GM23248 (cell line): ENCODE measurements at regions not wholly inside any gene's neighbourhood (a gene's known extent, or its start where the extent isn't known, plus 50 kb on each side); places are given as distances from the start of the nearest gene placed in this dataset.

Source experiments
- EZH2 ChIP-seq: fragments of 200-600 bp; sonication (generic); IDR thresholded peaks from 2 replicates; pipeline ENCODE4 v1.6.1; 2018; ENCODE audit warnings: antibody characterized with exemption, mild to moderate bottlenecking; ENCODE audit not compliant: insufficient read depth, poor library complexity, severe bottlenecking
- EZH2phosphoT487 ChIP-seq: fragments of 200-600 bp; sonication (generic); IDR thresholded peaks from 2 replicates; pipeline ENCODE4 v1.6.1; 2018; ENCODE audit warnings: antibody characterized with exemption, moderate library complexity, mild to moderate bottlenecking, low read depth; ENCODE audit not compliant: insufficient read depth

DNA sequence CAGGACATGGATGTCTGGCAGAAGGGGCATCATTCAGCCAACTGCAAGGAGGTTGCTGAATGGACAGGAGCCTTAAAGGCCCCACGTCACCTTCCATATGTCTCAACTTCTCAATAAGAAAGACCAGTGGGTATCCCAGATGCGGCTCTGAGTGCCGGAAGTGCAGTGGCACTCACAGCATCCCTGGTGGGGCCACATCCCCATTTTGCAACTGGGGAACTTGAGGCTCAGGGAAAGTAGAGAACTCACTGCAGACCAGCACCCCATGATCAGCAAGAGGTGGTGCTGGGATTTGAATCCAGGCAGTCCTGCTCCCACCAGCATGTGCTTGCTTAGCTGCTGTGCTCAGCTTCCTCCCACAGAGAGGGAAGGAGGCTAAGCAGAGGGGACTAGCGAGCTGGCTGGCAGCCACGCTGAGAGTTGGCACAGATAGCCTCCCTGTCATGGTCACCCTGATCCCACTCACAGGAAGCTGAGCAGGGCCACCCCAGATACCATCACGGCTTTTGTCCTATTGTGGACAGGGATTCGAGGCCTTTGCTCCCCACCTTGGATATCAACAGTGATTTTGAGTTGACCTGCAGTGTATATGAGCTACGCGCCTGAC, 294.2 kb upstream of the FOXF1 start:
- TF ChIP-seq EZH2 (no peak), EZH2phosphoT487 (no peak)
